Coronary artery (tissue), 2 donors: ENCODE measurements at regions not wholly inside any gene's neighbourhood (a gene's known extent, or its start where the extent isn't known, plus 50 kb on each side); places are given as distances from the start of the nearest gene placed in this dataset.

Source experiments
- DNase-seq: peaks from one replicate; pipeline ENCODE4 v3.0.0-alpha.2; 2017; ENCODE audit warnings: low spot score
- H3K27ac ChIP-seq, 2 donors: fragments of 200-600 bp; sonication (generic); one replicate each; pipeline ENCODE4 v1.5.1; 2016 to 2019
- H3K4me3 ChIP-seq: fragments of 200-600 bp; sonication (generic); 2 replicates; pipeline ENCODE4 v1.5.1; 2016; ENCODE audit warnings: mild to moderate bottlenecking, moderate library complexity
- CTCF ChIP-seq: fragments of 200-600 bp; sonication (generic); IDR thresholded peaks from one replicate; pipeline ENCODE4 v1.5.1; 2019; ENCODE audit warnings: antibody characterized with exemption

GRCh38 chr7:130903358-130903974 is 169.5 kb upstream of the KLF14 start:
- TF ChIP-seq CTCF, result no peak
- Histone ChIP-seq H3K4me3 (no peak overlapping the region), H3K27ac (peak overlapping the region; percentile 70 to 81)
- no peak for DNase-seq

DNA sequence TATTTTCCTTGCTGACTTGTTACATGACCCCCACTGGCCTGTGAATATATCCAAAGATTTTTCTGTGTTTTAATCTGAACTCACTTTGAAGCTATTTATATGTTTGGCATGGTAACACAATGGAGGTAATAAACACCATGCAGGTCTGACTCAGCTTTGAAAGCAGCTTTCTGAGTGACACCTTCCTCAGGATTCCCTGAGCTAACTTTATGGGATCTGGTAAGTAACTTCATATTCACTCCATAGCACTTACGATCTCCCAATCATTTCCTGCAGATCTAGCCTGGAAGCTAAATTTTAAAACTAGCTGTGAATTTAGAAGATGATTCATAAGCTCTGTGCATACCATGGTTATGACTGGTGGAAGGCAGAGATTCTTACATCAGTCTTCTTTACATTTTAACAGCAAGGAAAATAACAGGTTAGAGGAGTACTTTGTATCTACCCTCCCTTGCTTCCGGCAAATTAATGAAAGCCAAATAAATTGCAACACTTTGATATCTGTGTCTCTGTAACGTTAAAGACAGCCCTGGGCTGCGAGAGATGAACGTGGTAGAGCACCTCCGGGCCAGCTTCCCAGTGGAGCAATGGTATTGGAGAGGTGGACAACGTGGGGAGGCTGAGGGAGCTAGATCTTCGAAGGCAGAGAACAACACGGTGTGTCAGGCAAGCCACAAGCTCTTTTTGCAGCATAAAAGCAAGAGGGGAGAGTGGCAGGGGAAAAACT is 170.2 kb upstream of the KLF14 start:
- peak overlapping the region; percentile 26 for H3K4me3 ChIP-seq
- H3K27ac ChIP-seq, result peak overlapping the region; percentile 70 to 81
- TF ChIP-seq CTCF, result no peak
- no peak for DNase-seq

GRCh38 chr7:130904792-130905191 is 170.8 kb upstream of the KLF14 start:
- H3K4me3 ChIP-seq, result no peak overlapping the region
- peak overlapping the region; percentile 70 to 81 for H3K27ac ChIP-seq
- no peak for TF ChIP-seq CTCF
- no peak for DNase-seq

DNA sequence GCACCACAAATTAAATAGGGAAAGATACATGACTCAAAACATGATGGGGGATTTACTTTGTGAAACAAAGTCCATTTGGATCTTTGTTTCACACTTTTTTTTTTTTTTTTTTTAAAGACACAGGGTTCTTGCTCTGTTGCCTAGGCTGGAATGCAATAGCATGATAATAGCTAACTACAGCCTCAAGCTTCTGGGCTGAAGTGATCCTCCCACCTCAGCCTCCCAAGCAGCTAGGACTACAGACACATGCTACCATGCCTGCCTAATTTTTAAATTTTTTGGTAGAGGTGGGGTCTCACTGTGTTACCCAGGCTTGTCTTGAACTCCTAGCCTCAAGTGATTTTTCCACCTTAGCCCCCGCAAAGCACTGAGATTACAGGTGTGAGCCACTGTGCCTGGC is 172.6 kb upstream of the KLF14 start:
- Histone ChIP-seq H3K27ac (no peak overlapping the region), H3K4me3 (no peak overlapping the region)
- no peak for TF ChIP-seq CTCF
- no peak for DNase-seq

- no peak for TF ChIP-seq CTCF
- Histone ChIP-seq H3K27ac (no peak overlapping the region), H3K4me3 (no peak overlapping the region)
- no peak for DNase-seq
Observed at GRCh38 chr7:130907439-130907838, 173.4 kb upstream of the KLF14 start.

DNA sequence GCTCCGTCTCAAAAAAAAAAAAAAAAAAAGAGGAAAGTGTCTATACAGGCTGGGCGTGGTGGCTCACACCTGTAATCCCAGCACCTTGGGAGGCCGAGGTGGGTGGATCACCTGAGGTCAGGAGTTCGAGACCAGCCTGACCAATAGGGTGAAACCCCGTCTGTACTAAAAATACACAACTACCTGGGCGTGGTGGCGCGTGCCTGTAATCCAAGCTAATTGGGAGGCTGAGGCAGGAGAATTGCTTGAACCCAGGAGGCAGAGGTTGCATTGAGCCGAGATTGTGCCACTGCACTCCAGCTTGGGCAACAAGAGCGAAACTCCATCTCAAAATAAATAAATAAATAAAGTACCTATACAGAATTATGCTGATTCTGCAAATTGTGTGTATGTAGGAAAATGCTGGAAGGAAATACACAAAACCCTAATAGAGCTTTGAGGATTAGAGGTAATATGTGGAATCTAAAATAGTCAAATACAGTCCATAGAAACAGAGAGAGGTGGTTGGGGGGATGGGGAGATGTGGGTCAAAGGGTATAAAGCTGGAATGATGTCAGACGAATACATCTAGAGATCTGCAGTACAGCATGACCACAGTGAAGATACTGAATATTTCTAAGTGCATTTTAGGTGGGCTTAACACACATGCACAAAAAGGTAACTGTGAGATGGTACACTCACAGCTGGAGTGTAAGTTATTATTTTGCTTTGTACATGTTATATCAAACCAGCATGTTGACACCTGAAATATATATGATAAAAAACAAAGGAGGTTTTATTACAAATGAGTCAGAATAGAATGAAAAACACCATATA is 174.5 kb upstream of the KLF14 start:
- no peak for DNase-seq
- Histone ChIP-seq H3K27ac (no peak overlapping the region), H3K4me3 (peak overlapping the region; percentile 27)
- no peak for TF ChIP-seq CTCF
